ENCODE measurements at regions not wholly inside any gene's neighbourhood (a gene's known extent, or its start where the extent isn't known, plus 50 kb on each side); places are given as distances from the start of the nearest gene placed in this dataset.
A peak's percentile ranks its signal among the peaks of the same experiment; 100 is the strongest.

- Histone ChIP-seq H3K36me3 (no peaks in the 10 kb centered on the region), H3K4me3 (no peak overlapping the region), H3K9me3 (replicated peaks) (no peaks in the 10 kb centered on the region), H3K4me1 (no peaks in the 10 kb centered on the region), H3K27me3 (ENCODE audit: low read depth) (no peaks in the 10 kb centered on the region), H3K27ac (replicated peaks) (peak overlapping the region; percentile 36)
- TF ChIP-seq CTCF (IDR thresholded peaks at IDR 0.05; ENCODE audit: borderline replicate concordance): no peak
- no peak for DNase-seq
- intact Hi-C loops (cut with micrococcal nuclease): no loop called here
Measured at GRCh38 chr6:113662093-113662665, 195.0 kb upstream of the MARCKS start.

GRCh38 chr6:113662688-113663333 is 194.3 kb upstream of the MARCKS start:
- intact Hi-C loops (cut with micrococcal nuclease): no loop called here
- no peak for TF ChIP-seq CTCF (IDR thresholded peaks at IDR 0.05; ENCODE audit: borderline replicate concordance)
- Histone ChIP-seq H3K36me3 (no peaks in the 10 kb centered on the region), H3K4me1 (no peaks in the 10 kb centered on the region), H3K9me3 (replicated peaks) (no peaks in the 10 kb centered on the region), H3K27ac (replicated peaks) (no peak overlapping the region), H3K4me3 (no peak overlapping the region), H3K27me3 (ENCODE audit: low read depth) (no peaks in the 10 kb centered on the region)
- DNase-seq: no peak

GRCh38 chr6:113664909-113665308 is 192.2 kb upstream of the MARCKS start:
- TF ChIP-seq CTCF (IDR thresholded peaks at IDR 0.05; ENCODE audit: borderline replicate concordance): no peak
- no peak overlapping the region for H3K27ac ChIP-seq (replicated peaks)
- no peaks in the 10 kb centered on the region for H3K27me3 ChIP-seq (ENCODE audit: low read depth)
- DNase-seq: no peak
- H3K4me1 ChIP-seq: peaks cover 17% of the 10 kb centered on the region
- no peaks in the 10 kb centered on the region for H3K36me3 ChIP-seq
- H3K4me3 ChIP-seq: no peak overlapping the region
- intact Hi-C loops (cut with micrococcal nuclease): no loop called here
- H3K9me3 ChIP-seq (replicated peaks): no peaks in the 10 kb centered on the region

- no peak for DNase-seq
Measured at GRCh38 chr6:113668641-113669408, 188.3 kb upstream of the MARCKS start.

GRCh38 chr6:113669606-113670005 is 187.5 kb upstream of the MARCKS start:
- Histone ChIP-seq H3K27me3 (ENCODE audit: low read depth) (no peaks in the 10 kb centered on the region), H3K4me1 (peaks cover 41% of the 10 kb centered on the region), H3K36me3 (no peaks in the 10 kb centered on the region), H3K4me3 (no peak overlapping the region), H3K27ac (replicated peaks) (peak overlapping the region; percentile 69), H3K9me3 (replicated peaks) (no peaks in the 10 kb centered on the region)
- DNase-seq: no peak
- intact Hi-C loops (cut with micrococcal nuclease): loop anchor here (10.0 kb wide), 1 partner anchor 185 kb away; the partner anchor contains the start of gene MARCKS
- no peak for TF ChIP-seq CTCF (IDR thresholded peaks at IDR 0.05; ENCODE audit: borderline replicate concordance)

More at GRCh38 chr6:113668641-113669408, 188.3 kb upstream of the MARCKS start:
- Histone ChIP-seq H3K36me3 (no peaks in the 10 kb centered on the region), H3K9me3 (replicated peaks) (no peaks in the 10 kb centered on the region), H3K27me3 (ENCODE audit: low read depth) (no peaks in the 10 kb centered on the region), H3K4me3 (no peak overlapping the region), H3K4me1 (peaks cover 41% of the 10 kb centered on the region), H3K27ac (replicated peaks) (peak overlapping the region; percentile 69)
- no peak for TF ChIP-seq CTCF (IDR thresholded peaks at IDR 0.05; ENCODE audit: borderline replicate concordance)
- intact Hi-C loops (cut with micrococcal nuclease): no loop called here

Measured in left ventricle myocardium inferior (tissue), 1 donor.